DND-41 (cell line): ENCODE measurements at regions not wholly inside any gene's neighbourhood (a gene's known extent, or its start where the extent isn't known, plus 50 kb on each side); places are given as distances from the start of the nearest gene placed in this dataset.

Experiments used
- ATAC-seq: fragments of 200-7000 bp; cut with Tn5 transposase; 3 replicates; pipeline ENCODE4 v1.9.1; 2021; ENCODE audit warnings: low read depth; ENCODE audit not compliant: insufficient read depth
- DNase-seq: peaks from one replicate; pipeline ENCODE4 v3.0.0-alpha.2; 2020
- H2AFZ ChIP-seq: 2 replicates; pipeline ENCODE4 v1.6.0; 2012; ENCODE audit warnings: low read depth, low read length
- H3K27ac ChIP-seq: 2 replicates; pipeline ENCODE4 v1.5.1; 2012; ENCODE audit warnings: low read length, inconsistent platforms
- H3K27me3 ChIP-seq: fragments of 200-600 bp; sonication (generic); 2 replicates; pipeline ENCODE4 v1.6.0; 2012; ENCODE audit warnings: low read length, mild to moderate bottlenecking, inconsistent platforms; ENCODE audit not compliant: insufficient read depth, poor library complexity
- H3K36me3 ChIP-seq: 2 replicates; pipeline ENCODE4 v1.5.1; 2012; ENCODE audit warnings: low read length, inconsistent platforms; ENCODE audit not compliant: insufficient read depth
- H3K4me1 ChIP-seq: 2 replicates; pipeline ENCODE4 v1.5.1; 2012; ENCODE audit warnings: mild to moderate bottlenecking, low read length; ENCODE audit not compliant: insufficient read depth
- H3K4me2 ChIP-seq: 2 replicates; pipeline ENCODE4 v1.6.0; 2012; ENCODE audit warnings: mild to moderate bottlenecking, moderate library complexity, low read length, inconsistent platforms; ENCODE audit not compliant: insufficient read depth
- H3K4me3 ChIP-seq, 2 experiments: fragments of 200-600 bp in 1 of 2; shearing (Covaris generic) in 1 of 2; 2 replicates each; pipeline ENCODE4 v1.5.1; 2012 to 2016; ENCODE audit warnings: inconsistent platforms in 2 of 2, low read length in 2 of 2, mild to moderate bottlenecking in 2 of 2, low read depth in 1 of 2, moderate library complexity in 1 of 2
- H3K79me2 ChIP-seq: 2 replicates; pipeline ENCODE4 v1.6.0; 2012; ENCODE audit warnings: low read length, inconsistent platforms; ENCODE audit not compliant: insufficient read depth
- H3K9ac ChIP-seq: 2 replicates; pipeline ENCODE4 v1.6.0; 2012; ENCODE audit warnings: low read depth, mild to moderate bottlenecking, inconsistent platforms, low read length, moderate library complexity
- H3K9me3 ChIP-seq: 2 replicates; pipeline ENCODE4 v1.5.1; 2012; ENCODE audit warnings: low read length, moderate library complexity, mild to moderate bottlenecking, inconsistent platforms; ENCODE audit not compliant: insufficient read depth, severe bottlenecking
- H4K20me1 ChIP-seq: 2 replicates; pipeline ENCODE4 v1.6.0; 2012; ENCODE audit warnings: low read length; ENCODE audit not compliant: insufficient read depth
- EZH2 ChIP-seq: IDR thresholded peaks from 3 replicates; pipeline ENCODE4 v1.6.1; 2012; ENCODE audit warnings: borderline replicate concordance, low read depth, mild to moderate bottlenecking, moderate library complexity, low read length, inconsistent platforms; ENCODE audit not compliant: severe bottlenecking
- TF ChIP-seq, protein P1 (sequence below): IDR thresholded peaks from 2 replicates; pipeline ENCODE4 v1.5.1; 2012; ENCODE audit warnings: borderline replicate concordance, low read length, moderate library complexity, mild to moderate bottlenecking; ENCODE audit not compliant: poor library complexity, severe bottlenecking; ENCODE audit errors: extremely low read depth

DNA sequence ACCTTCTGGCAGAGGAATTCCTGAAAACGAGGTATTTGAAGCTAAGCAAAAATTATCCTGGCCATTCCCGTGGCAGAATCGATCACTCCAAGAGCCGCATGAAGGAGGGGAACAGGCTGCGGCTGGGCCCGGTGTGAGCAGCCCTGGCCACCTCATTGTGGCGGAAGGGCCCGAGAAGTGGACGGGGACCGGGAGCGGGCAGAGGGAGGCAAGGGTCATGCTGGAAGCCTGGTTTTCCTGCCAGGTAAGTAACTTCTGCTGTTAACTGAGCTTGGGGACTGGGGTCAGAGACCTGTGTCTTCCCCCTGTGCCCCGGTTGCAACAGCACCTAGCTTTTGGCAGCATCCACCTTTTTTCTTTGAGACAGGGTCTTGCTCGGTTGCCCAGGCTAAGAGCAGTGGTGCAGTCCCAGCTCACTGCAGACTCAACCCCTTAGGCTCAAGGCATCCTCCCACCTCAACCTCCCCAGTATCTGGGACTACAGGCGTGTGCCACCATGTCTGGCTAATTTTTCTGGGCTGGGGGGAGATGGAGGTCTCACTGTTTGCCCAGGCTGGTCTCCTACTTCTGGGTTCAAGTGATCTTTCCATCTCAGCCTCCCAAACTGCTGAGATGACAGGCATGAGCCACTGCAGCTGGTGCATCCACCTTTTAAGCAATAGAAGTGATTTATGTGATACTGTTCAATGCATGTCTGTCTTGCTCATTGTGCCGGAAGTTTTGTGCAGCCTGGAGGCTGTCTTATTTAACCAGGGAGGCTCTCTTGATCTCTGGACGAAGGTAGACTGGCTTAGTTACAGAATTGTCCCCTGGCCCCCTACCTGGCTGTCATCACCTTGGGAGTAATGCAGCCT is 174.0 kb upstream of the MYL2 start:
- Histone ChIP-seq H4K20me1 (no peaks in the 10 kb centered on the region), H2AFZ (no peak overlapping the region), H3K4me2 (no peak overlapping the region), H3K79me2 (no peaks in the 10 kb centered on the region), H3K9ac (no peak overlapping the region), H3K9me3 (no peaks in the 10 kb centered on the region), H3K27ac (no peak overlapping the region), H3K27me3 (peaks cover 13% of the 10 kb centered on the region), H3K4me3 (no peak overlapping the region), H3K36me3 (no peaks in the 10 kb centered on the region), H3K4me1 (no peaks in the 10 kb centered on the region)
- ATAC-seq (no peak), DNase-seq (no peak)
- TF ChIP-seq, protein P1, sequence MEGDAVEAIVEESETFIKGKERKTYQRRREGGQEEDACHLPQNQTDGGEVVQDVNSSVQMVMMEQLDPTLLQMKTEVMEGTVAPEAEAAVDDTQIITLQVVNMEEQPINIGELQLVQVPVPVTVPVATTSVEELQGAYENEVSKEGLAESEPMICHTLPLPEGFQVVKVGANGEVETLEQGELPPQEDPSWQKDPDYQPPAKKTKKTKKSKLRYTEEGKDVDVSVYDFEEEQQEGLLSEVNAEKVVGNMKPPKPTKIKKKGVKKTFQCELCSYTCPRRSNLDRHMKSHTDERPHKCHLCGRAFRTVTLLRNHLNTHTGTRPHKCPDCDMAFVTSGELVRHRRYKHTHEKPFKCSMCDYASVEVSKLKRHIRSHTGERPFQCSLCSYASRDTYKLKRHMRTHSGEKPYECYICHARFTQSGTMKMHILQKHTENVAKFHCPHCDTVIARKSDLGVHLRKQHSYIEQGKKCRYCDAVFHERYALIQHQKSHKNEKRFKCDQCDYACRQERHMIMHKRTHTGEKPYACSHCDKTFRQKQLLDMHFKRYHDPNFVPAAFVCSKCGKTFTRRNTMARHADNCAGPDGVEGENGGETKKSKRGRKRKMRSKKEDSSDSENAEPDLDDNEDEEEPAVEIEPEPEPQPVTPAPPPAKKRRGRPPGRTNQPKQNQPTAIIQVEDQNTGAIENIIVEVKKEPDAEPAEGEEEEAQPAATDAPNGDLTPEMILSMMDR, result no peak
- no peak for TF ChIP-seq EZH2

DNA sequence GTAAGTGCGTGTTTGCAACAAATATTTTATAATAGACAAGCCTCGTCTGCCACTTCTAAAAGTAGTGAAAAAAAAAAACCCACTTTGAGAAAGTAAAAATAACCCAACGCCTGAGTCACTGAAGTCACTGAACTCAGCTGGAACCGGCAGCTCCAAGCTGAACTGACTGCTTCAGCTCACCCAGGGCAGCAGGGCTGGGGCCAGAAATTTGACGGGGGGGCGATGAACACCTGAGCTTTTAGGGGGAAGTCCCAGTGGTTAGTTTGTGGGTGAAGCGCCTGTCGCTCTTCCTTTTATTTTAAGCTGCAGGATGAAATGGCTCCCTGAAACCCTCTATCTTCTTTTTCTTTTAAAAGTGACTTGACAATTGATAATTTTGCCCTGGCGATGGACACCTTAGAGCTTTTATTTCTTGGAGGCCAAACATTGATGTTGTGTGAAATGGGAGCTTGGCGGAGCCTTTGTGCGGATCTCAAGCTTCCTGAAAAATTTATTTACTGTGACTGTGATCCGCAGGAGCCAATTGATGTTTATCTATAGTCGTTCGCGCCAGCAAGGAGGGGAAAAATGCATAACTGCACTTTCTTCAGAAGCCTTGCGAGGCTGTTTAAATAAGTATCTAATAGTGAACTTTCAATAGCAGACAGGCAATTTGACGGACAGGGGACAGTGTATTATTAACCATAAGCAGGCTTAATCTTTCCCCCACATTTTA is 173.2 kb upstream of the MYL2 start:
- H3K9ac ChIP-seq, result no peak overlapping the region
- no peak overlapping the region for H2AFZ ChIP-seq
- no peak for TF ChIP-seq EZH2
- TF ChIP-seq, protein P1, result no peak
- ATAC-seq (no peak), DNase-seq (peak; percentile 27)
- H3K79me2 ChIP-seq, result no peaks in the 10 kb centered on the region
- H3K4me2 ChIP-seq, result no peak overlapping the region
- H3K4me3 ChIP-seq, result no peak overlapping the region
- H3K27ac ChIP-seq, result no peak overlapping the region
- no peaks in the 10 kb centered on the region for H3K9me3 ChIP-seq
- H4K20me1 ChIP-seq, result no peaks in the 10 kb centered on the region
- H3K36me3 ChIP-seq, result no peaks in the 10 kb centered on the region
- peaks cover 13% of the 10 kb centered on the region for H3K27me3 ChIP-seq
- H3K4me1 ChIP-seq, result no peaks in the 10 kb centered on the region

DNA sequence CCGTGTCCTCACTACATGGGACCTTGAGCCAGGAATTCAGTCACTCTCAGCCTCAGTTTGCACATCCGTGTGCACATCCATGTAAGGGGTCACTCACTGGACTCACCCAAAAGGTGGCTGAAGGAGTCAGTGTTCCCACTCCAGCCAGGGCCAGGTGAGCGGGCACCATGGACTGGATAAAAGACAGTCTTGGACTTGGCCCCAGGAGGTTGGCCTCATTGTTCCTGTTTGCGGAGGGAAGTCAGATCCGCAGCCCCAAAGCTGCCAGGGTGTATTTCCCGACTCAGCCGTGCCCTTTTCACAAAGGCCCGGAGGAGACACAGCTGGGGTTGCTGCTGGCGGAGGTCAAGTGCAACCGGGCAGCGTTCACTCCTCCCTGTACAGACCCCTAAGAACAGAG is 170.7 kb upstream of the MYL2 start:
- ATAC-seq, result no peak
- no peaks in the 10 kb centered on the region for H3K9me3 ChIP-seq

More for the DNA sequence above, 170.7 kb upstream of the MYL2 start:
- Histone ChIP-seq H2AFZ (no peak overlapping the region), H3K4me3 (no peak overlapping the region), H3K79me2 (no peaks in the 10 kb centered on the region), H3K36me3 (no peaks in the 10 kb centered on the region), H4K20me1 (no peaks in the 10 kb centered on the region), H3K9ac (no peak overlapping the region), H3K27ac (no peak overlapping the region), H3K4me1 (no peaks in the 10 kb centered on the region), H3K27me3 (peaks cover 22% of the 10 kb centered on the region), H3K4me2 (no peak overlapping the region)
- TF ChIP-seq, protein P1, result no peak
- DNase-seq, result no peak
